ENCODE measurements at regions not wholly inside any gene's neighbourhood (a gene's known extent, or its start where the extent isn't known, plus 50 kb on each side); places are given as distances from the start of the nearest gene placed in this dataset.

DNA sequence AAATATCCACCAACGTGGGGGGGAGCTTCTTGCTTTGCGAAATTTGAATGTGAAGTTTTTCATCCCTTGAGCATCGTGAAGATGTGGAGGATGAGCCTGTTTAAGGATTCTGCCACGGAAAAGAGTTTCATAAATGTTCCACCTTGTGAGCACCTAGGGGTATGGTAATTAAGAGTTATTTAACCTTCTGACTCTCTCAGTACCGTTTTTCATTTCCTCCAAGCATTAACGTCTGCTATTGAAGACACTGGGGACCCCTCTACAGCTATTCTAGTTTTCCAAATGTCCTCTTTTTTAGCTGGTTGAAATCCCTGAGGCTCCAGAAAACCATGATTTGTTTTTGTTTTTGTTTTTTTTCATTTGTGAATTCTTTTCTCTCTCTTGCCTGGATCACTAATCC lies 79.1 kb upstream of the GALNT2 start:
- H4K12ac ChIP-seq (ENCODE audit: low read depth, low read length), result no peak overlapping the region
- no peaks in the 10 kb centered on the region for H3K79me1 ChIP-seq (ENCODE audit: low read length)
- H3K4me1 ChIP-seq (ENCODE audit: control insufficient read depth in 1 of 2, insufficient read depth in 2 of 2, low read length in 2 of 2), result no peaks in the 10 kb centered on the region
- H3K4me3 ChIP-seq (ENCODE audit: low read depth, low read length), result no peak overlapping the region
- H3K9ac ChIP-seq (ENCODE audit: low read length), result no peak overlapping the region
- H3K27me3 ChIP-seq (ENCODE audit: insufficient read depth, low read length), result peaks cover 2% of the 10 kb centered on the region
- no peak overlapping the region for H3K4me2 ChIP-seq (ENCODE audit: low read length)
- no peak overlapping the region for H3K23ac ChIP-seq (ENCODE audit: low read length)
- no peaks in the 10 kb centered on the region for H3K36me3 ChIP-seq (ENCODE audit: control insufficient read depth in 1 of 2, insufficient read depth in 2 of 2, low read length in 2 of 2)
- no peak overlapping the region for H4K8ac ChIP-seq (ENCODE audit: low read depth, low read length)
- no peak overlapping the region for H3K18ac ChIP-seq (ENCODE audit: low read length)
- peaks cover 5% of the 10 kb centered on the region for H3K9me3 ChIP-seq (ENCODE audit: insufficient read depth, low read depth, low read length)
- H3K79me2 ChIP-seq (ENCODE audit: control insufficient read depth, insufficient read depth, low read length, poor library complexity), result no peaks in the 10 kb centered on the region
- H3K27ac ChIP-seq (ENCODE audit: low read depth, low read length), result no peak overlapping the region
- H3K4ac ChIP-seq (ENCODE audit: low read depth, low read length), result no peak overlapping the region
- H2BK5ac ChIP-seq (ENCODE audit: low read depth, low read length, poor library complexity), result no peak overlapping the region
- H2AK5ac ChIP-seq (ENCODE audit: low read length), result no peak overlapping the region
- no peak overlapping the region for H2AFZ ChIP-seq (ENCODE audit: insufficient read depth, low read length, poor library complexity)
- H2BK12ac ChIP-seq (ENCODE audit: low read length), result no peak overlapping the region
- DNase-seq, result no peak
- WGBS (ENCODE audit: extremely low coverage, insufficient coverage, insufficient read length), result no CpG with 5 or more reads among the region's 6 CpGs
- H3K14ac ChIP-seq (ENCODE audit: low read length), result no peak overlapping the region
- no peak overlapping the region for H2BK120ac ChIP-seq (ENCODE audit: insufficient read depth, low read length, poor library complexity)
- no peak overlapping the region for H4K91ac ChIP-seq (ENCODE audit: low read depth, low read length)

DNA sequence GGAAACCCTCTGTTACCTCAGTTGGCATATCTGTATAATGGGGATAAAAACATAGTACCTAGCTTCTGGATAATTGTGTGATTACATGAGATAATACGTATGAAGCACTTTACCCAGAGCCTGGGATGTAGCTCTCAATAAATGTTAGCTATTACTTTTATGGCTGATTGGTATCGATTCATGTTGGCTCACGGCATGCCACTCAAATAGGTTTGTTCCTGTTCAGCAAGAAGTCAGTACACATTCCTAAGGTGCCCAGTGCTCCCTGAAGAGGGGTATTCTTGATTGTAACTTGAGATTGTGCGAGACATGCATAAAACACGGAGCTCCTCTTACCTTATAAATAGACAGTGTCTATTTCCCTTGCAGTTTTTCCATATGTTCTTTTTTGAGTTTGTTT lies 78.5 kb upstream of the GALNT2 start:
- Histone ChIP-seq H2BK120ac (ENCODE audit: insufficient read depth, low read length, poor library complexity) (no peak overlapping the region), H3K4me3 (ENCODE audit: low read depth, low read length) (no peak overlapping the region), H4K12ac (ENCODE audit: low read depth, low read length) (no peak overlapping the region), H3K23ac (ENCODE audit: low read length) (no peak overlapping the region), H3K27me3 (ENCODE audit: insufficient read depth, low read length) (peaks cover 2% of the 10 kb centered on the region), H3K79me1 (ENCODE audit: low read length) (no peaks in the 10 kb centered on the region), H3K79me2 (ENCODE audit: control insufficient read depth, insufficient read depth, low read length, poor library complexity) (no peaks in the 10 kb centered on the region), H3K14ac (ENCODE audit: low read length) (no peak overlapping the region), H3K18ac (ENCODE audit: low read length) (no peak overlapping the region), H3K4me2 (ENCODE audit: low read length) (no peak overlapping the region), H3K9ac (ENCODE audit: low read length) (no peak overlapping the region), H3K4ac (ENCODE audit: low read depth, low read length) (no peak overlapping the region), H2BK12ac (ENCODE audit: low read length) (no peak overlapping the region), H3K36me3 (ENCODE audit: control insufficient read depth in 1 of 2, insufficient read depth in 2 of 2, low read length in 2 of 2) (no peaks in the 10 kb centered on the region), H3K27ac (ENCODE audit: low read depth, low read length) (no peak overlapping the region), H2AK5ac (ENCODE audit: low read length) (no peak overlapping the region), H4K91ac (ENCODE audit: low read depth, low read length) (no peak overlapping the region), H2BK5ac (ENCODE audit: low read depth, low read length, poor library complexity) (no peak overlapping the region), H4K8ac (ENCODE audit: low read depth, low read length) (no peak overlapping the region), H2AFZ (ENCODE audit: insufficient read depth, low read length, poor library complexity) (no peak overlapping the region), H3K4me1 (ENCODE audit: control insufficient read depth in 1 of 2, insufficient read depth in 2 of 2, low read length in 2 of 2) (no peaks in the 10 kb centered on the region), H3K9me3 (ENCODE audit: insufficient read depth, low read depth, low read length) (peaks cover 5% of the 10 kb centered on the region)
- WGBS (ENCODE audit: extremely low coverage, insufficient coverage, insufficient read length), result no CpG with 5 or more reads among the region's 5 CpGs
- no peak for DNase-seq

GRCh38 chr1:229989591-229990248 lies 77.3 kb upstream of the GALNT2 start:
- Histone ChIP-seq H2AK5ac (ENCODE audit: low read length) (no peak overlapping the region), H3K27me3 (ENCODE audit: insufficient read depth, low read length) (peaks cover 2% of the 10 kb centered on the region), H3K23ac (ENCODE audit: low read length) (no peak overlapping the region), H4K8ac (ENCODE audit: low read depth, low read length) (no peak overlapping the region), H3K4ac (ENCODE audit: low read depth, low read length) (no peak overlapping the region), H3K4me3 (ENCODE audit: low read depth, low read length) (no peak overlapping the region), H3K4me2 (ENCODE audit: low read length) (no peak overlapping the region), H3K9ac (ENCODE audit: low read length) (no peak overlapping the region), H4K91ac (ENCODE audit: low read depth, low read length) (no peak overlapping the region), H3K79me1 (ENCODE audit: low read length) (no peaks in the 10 kb centered on the region), H3K18ac (ENCODE audit: low read length) (no peak overlapping the region), H3K36me3 (ENCODE audit: control insufficient read depth in 1 of 2, insufficient read depth in 2 of 2, low read length in 2 of 2) (no peaks in the 10 kb centered on the region), H2BK12ac (ENCODE audit: low read length) (no peak overlapping the region), H2AFZ (ENCODE audit: insufficient read depth, low read length, poor library complexity) (no peak overlapping the region), H2BK120ac (ENCODE audit: insufficient read depth, low read length, poor library complexity) (no peak overlapping the region), H3K27ac (ENCODE audit: low read depth, low read length) (no peak overlapping the region), H2BK5ac (ENCODE audit: low read depth, low read length, poor library complexity) (no peak overlapping the region), H3K14ac (ENCODE audit: low read length) (no peak overlapping the region), H3K79me2 (ENCODE audit: control insufficient read depth, insufficient read depth, low read length, poor library complexity) (no peaks in the 10 kb centered on the region), H3K4me1 (ENCODE audit: control insufficient read depth in 1 of 2, insufficient read depth in 2 of 2, low read length in 2 of 2) (no peaks in the 10 kb centered on the region), H3K9me3 (ENCODE audit: insufficient read depth, low read depth, low read length) (peaks cover 2% of the 10 kb centered on the region), H4K12ac (ENCODE audit: low read depth, low read length) (no peak overlapping the region)
- no peak for DNase-seq
- WGBS (ENCODE audit: extremely low coverage, insufficient coverage, insufficient read length), result no CpG with 5 or more reads among the region's 4 CpGs

- no CpG with 5 or more reads among the region's 8 CpGs for WGBS (ENCODE audit: extremely low coverage, insufficient coverage, insufficient read length)
These were observed 76.7 kb upstream of the GALNT2 start for GRCh38 chr1:229990326-229990725.

More at GRCh38 chr1:229990326-229990725, 76.7 kb upstream of the GALNT2 start:
- Histone ChIP-seq H3K27ac (ENCODE audit: low read depth, low read length) (no peak overlapping the region), H3K79me2 (ENCODE audit: control insufficient read depth, insufficient read depth, low read length, poor library complexity) (no peaks in the 10 kb centered on the region), H3K4me3 (ENCODE audit: low read depth, low read length) (no peak overlapping the region), H2AFZ (ENCODE audit: insufficient read depth, low read length, poor library complexity) (no peak overlapping the region), H3K79me1 (ENCODE audit: low read length) (no peaks in the 10 kb centered on the region), H4K91ac (ENCODE audit: low read depth, low read length) (no peak overlapping the region), H3K27me3 (ENCODE audit: insufficient read depth, low read length) (peaks cover 2% of the 10 kb centered on the region), H3K23ac (ENCODE audit: low read length) (no peak overlapping the region), H2BK120ac (ENCODE audit: insufficient read depth, low read length, poor library complexity) (no peak overlapping the region), H2BK5ac (ENCODE audit: low read depth, low read length, poor library complexity) (no peak overlapping the region), H3K18ac (ENCODE audit: low read length) (no peak overlapping the region), H2AK5ac (ENCODE audit: low read length) (no peak overlapping the region), H3K36me3 (ENCODE audit: control insufficient read depth in 1 of 2, insufficient read depth in 2 of 2, low read length in 2 of 2) (no peaks in the 10 kb centered on the region), H3K4ac (ENCODE audit: low read depth, low read length) (no peak overlapping the region), H3K9ac (ENCODE audit: low read length) (no peak overlapping the region), H3K9me3 (ENCODE audit: insufficient read depth, low read depth, low read length) (no peaks in the 10 kb centered on the region), H4K12ac (ENCODE audit: low read depth, low read length) (no peak overlapping the region), H3K14ac (ENCODE audit: low read length) (no peak overlapping the region), H3K4me2 (ENCODE audit: low read length) (no peak overlapping the region), H4K8ac (ENCODE audit: low read depth, low read length) (no peak overlapping the region), H3K4me1 (ENCODE audit: control insufficient read depth in 1 of 2, insufficient read depth in 2 of 2, low read length in 2 of 2) (no peaks in the 10 kb centered on the region), H2BK12ac (ENCODE audit: low read length) (no peak overlapping the region)
- DNase-seq, result no peak
